Mesothelial cell of epicardium (in vitro differentiated cells): ENCODE measurements at regions not wholly inside any gene's neighbourhood (a gene's known extent, or its start where the extent isn't known, plus 50 kb on each side); places are given as distances from the start of the nearest gene placed in this dataset.

Experiments used
- DNase-seq, 2 experiments: peaks; one replicate each; pipeline ENCODE4 v3.0.0; 2021; ENCODE audit warnings: low spot score in 2 of 2; ENCODE audit not compliant: unreplicated experiment in 2 of 2
- H3K27ac Mint-ChIP-seq: 2 replicates; pipeline ENCODE4 v1.8.0; 2021; ENCODE audit warnings: mixed read lengths
- H3K27me3 Mint-ChIP-seq: 2 replicates; pipeline ENCODE4 v1.8.0; 2021; ENCODE audit warnings: low read depth, mixed read lengths
- H3K36me3 Mint-ChIP-seq: 2 replicates; pipeline ENCODE4 v1.8.0; 2021; ENCODE audit warnings: mixed read lengths
- H3K4me1 Mint-ChIP-seq: 2 replicates; pipeline ENCODE4 v1.8.0; 2021; ENCODE audit warnings: mixed read lengths
- H3K4me3 Mint-ChIP-seq: 2 replicates; pipeline ENCODE4 v1.8.0; 2021; ENCODE audit warnings: mild to moderate bottlenecking, moderate library complexity, mixed read lengths
- H3K9me3 Mint-ChIP-seq: 2 replicates; pipeline ENCODE4 v1.8.0; 2021; ENCODE audit warnings: mixed read lengths
- TF ChIP-seq, protein P1 (sequence below): fragments of 200-600 bp; sonication (generic); IDR thresholded peaks from one replicate; pipeline ENCODE4 v1.5.0; 2021; ENCODE audit warnings: antibody characterized with exemption; ENCODE audit not compliant: unreplicated experiment

DNA sequence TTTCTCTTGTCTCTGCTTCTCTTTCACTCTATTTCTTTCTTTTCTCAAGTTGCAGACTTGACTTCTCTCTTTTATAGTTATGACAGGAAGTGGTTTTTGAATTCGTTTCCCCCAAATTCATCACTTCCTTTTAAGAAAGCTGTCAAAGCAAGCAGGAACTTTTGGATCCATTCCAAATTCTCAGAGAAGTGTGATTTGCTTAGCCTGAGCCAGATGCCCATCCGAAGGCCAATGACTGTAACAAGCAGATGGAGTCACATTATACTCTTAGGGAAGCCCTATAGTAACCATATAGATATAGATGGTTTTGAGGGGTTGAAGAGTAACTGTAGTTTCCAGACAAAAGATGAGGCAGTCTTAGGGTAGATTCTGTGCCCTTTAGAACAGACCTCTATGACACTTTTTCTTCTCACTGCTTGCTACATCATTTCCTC is 592.0 kb upstream of the KCNMB2 start:
- TF ChIP-seq, protein P1, sequence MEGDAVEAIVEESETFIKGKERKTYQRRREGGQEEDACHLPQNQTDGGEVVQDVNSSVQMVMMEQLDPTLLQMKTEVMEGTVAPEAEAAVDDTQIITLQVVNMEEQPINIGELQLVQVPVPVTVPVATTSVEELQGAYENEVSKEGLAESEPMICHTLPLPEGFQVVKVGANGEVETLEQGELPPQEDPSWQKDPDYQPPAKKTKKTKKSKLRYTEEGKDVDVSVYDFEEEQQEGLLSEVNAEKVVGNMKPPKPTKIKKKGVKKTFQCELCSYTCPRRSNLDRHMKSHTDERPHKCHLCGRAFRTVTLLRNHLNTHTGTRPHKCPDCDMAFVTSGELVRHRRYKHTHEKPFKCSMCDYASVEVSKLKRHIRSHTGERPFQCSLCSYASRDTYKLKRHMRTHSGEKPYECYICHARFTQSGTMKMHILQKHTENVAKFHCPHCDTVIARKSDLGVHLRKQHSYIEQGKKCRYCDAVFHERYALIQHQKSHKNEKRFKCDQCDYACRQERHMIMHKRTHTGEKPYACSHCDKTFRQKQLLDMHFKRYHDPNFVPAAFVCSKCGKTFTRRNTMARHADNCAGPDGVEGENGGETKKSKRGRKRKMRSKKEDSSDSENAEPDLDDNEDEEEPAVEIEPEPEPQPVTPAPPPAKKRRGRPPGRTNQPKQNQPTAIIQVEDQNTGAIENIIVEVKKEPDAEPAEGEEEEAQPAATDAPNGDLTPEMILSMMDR = no peak
- peaks cover 5% of the 10 kb centered on the region for H3K9me3 Mint-ChIP-seq
- peaks cover 3% of the 10 kb centered on the region for H3K4me1 Mint-ChIP-seq

DNA sequence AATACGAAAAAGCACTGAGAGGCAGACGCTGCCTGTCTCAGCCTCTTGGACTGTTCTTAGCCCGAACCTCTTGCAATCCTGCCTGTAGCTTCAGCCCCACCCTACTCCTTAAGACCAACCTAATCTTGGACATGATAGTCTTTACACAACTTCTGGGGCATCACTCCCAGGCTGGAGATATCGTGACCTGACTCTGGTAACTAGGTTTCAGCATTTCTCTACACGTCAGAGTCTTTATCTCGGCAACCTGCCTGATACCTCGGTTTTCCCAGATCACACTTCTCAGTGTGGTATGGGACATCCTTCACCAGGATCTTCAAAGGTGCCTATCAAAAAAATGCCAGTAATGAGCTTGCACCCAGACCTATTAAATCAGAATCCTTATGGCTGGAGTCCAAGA is 590.2 kb upstream of the KCNMB2 start:
- DNase-seq = no peak
- Mint-ChIP-seq H3K27ac (no peak overlapping the region), H3K4me3 (no peak overlapping the region), H3K36me3 (no peaks in the 10 kb centered on the region), H3K27me3 (no peaks in the 10 kb centered on the region), H3K4me1 (peaks cover 3% of the 10 kb centered on the region), H3K9me3 (peaks cover 5% of the 10 kb centered on the region)
- TF ChIP-seq, protein P1 = no peak

More for the DNA sequence above, 592.0 kb upstream of the KCNMB2 start:
- Mint-ChIP-seq H3K36me3 (no peaks in the 10 kb centered on the region), H3K4me3 (no peak overlapping the region), H3K27me3 (no peaks in the 10 kb centered on the region), H3K27ac (no peak overlapping the region)
- no peak for DNase-seq

DNA sequence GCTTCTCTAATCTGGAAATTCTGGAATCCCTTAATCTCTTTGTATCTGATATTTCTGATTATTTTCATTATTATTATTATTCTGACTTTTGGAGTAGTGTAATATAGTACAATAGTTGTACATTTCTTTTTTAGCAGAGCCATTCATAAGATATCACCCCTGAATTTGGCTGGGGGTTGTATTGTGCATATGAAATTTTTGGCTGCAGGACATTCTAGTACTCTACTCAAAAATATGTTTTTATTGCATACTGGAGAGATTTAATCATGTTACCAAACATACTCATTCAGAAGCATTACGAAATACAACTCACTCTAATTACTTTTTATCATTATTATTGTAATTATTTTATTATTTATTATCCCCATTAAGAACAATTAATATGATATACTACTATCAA is 589.7 kb upstream of the KCNMB2 start:
- DNase-seq = no peak
- Mint-ChIP-seq H3K27me3 (no peaks in the 10 kb centered on the region), H3K36me3 (no peaks in the 10 kb centered on the region), H3K4me1 (peaks cover 3% of the 10 kb centered on the region), H3K9me3 (peaks cover 7% of the 10 kb centered on the region), H3K4me3 (no peak overlapping the region), H3K27ac (no peak overlapping the region)
- TF ChIP-seq, protein P1 = no peak

- Mint-ChIP-seq H3K9me3 (peaks cover 9% of the 10 kb centered on the region), H3K27me3 (no peaks in the 10 kb centered on the region), H3K27ac (no peak overlapping the region), H3K4me3 (no peak overlapping the region), H3K4me1 (peaks cover 3% of the 10 kb centered on the region), H3K36me3 (no peaks in the 10 kb centered on the region)
- TF ChIP-seq, protein P1 = no peak
- DNase-seq = no peak
Measured at GRCh38 chr3:177946936-177947335, 589.3 kb upstream of the KCNMB2 start.

GRCh38 chr3:177947901-177948300 is 588.3 kb upstream of the KCNMB2 start:
- Mint-ChIP-seq H3K27ac (no peak overlapping the region), H3K4me1 (peaks cover 3% of the 10 kb centered on the region), H3K9me3 (peaks cover 9% of the 10 kb centered on the region), H3K27me3 (no peaks in the 10 kb centered on the region), H3K36me3 (no peaks in the 10 kb centered on the region), H3K4me3 (no peak overlapping the region)
- DNase-seq = no peak
- TF ChIP-seq, protein P1 = no peak

- DNase-seq = no peak
- TF ChIP-seq, protein P1 = no peak
- no peak overlapping the region for H3K27ac Mint-ChIP-seq
- H3K4me1 Mint-ChIP-seq = peaks cover 3% of the 10 kb centered on the region
- H3K4me3 Mint-ChIP-seq = no peak overlapping the region
- no peaks in the 10 kb centered on the region for H3K36me3 Mint-ChIP-seq
- no peaks in the 10 kb centered on the region for H3K27me3 Mint-ChIP-seq
- H3K9me3 Mint-ChIP-seq = peaks cover 8% of the 10 kb centered on the region
Measured at GRCh38 chr3:177948716-177949425, 587.4 kb upstream of the KCNMB2 start.
